AML-193 (cell line): ENCODE measurements at regions not wholly inside any gene's neighbourhood (a gene's known extent, or its start where the extent isn't known, plus 50 kb on each side); places are given as distances from the start of the nearest gene placed in this dataset.

Source experiments
- DNase-seq, 2 experiments: peaks; one replicate each; lab custom pipeline; 2025; lab: John Stamatoyannopoulos, UW

GRCh38 chr7:155921086-155921803 lies 109.0 kb upstream of the SHH start:
- no peak for DNase-seq

- no peak for DNase-seq
These were observed 107.8 kb upstream of the SHH start for GRCh38 chr7:155920068-155920461.

GRCh38 chr7:155919391-155920067 lies 107.3 kb upstream of the SHH start:
- DNase-seq, result no peak

- no peak for DNase-seq
These were observed 106.6 kb upstream of the SHH start for GRCh38 chr7:155918720-155919390.

- no peak for DNase-seq
These were observed 105.7 kb upstream of the SHH start for GRCh38 chr7:155917836-155918430.

- no peak for DNase-seq
These were observed 104.8 kb upstream of the SHH start for GRCh38 chr7:155916926-155917655.

GRCh38 chr7:155914341-155914740 lies 102.1 kb upstream of the SHH start:
- no peak for DNase-seq

- DNase-seq, result no peak
These were observed 101.5 kb upstream of the SHH start for GRCh38 chr7:155913719-155914118.

GRCh38 chr7:155913291-155913690 lies 101.0 kb upstream of the SHH start:
- no peak for DNase-seq

GRCh38 chr7:155911471-155912105 lies 99.3 kb upstream of the SHH start:
- no peak for DNase-seq

- no peak for DNase-seq
These were observed 96.1 kb upstream of the SHH start for GRCh38 chr7:155908385-155908784.

GRCh38 chr7:155907450-155908200 lies 95.4 kb upstream of the SHH start:
- DNase-seq, result no peak

- DNase-seq, result no peak
These were observed 88.9 kb upstream of the SHH start for GRCh38 chr7:155901176-155901575.

GRCh38 chr7:155899596-155899995 lies 87.3 kb upstream of the SHH start:
- DNase-seq, result no peak

- DNase-seq, result no peak
These were observed 85.6 kb upstream of the SHH start for GRCh38 chr7:155897758-155898386.

GRCh38 chr7:155896531-155897263 lies 84.4 kb upstream of the SHH start:
- DNase-seq, result no peak

GRCh38 chr7:155893664-155894063 lies 81.4 kb upstream of the SHH start:
- no peak for DNase-seq

- no peak for DNase-seq
These were observed 80.9 kb upstream of the SHH start for GRCh38 chr7:155893176-155893575.

- DNase-seq, result no peak
These were observed 77.6 kb upstream of the SHH start for GRCh38 chr7:155889636-155890511.
